ENCODE measurements at regions not wholly inside any gene's neighbourhood (a gene's known extent, or its start where the extent isn't known, plus 50 kb on each side); places are given as distances from the start of the nearest gene placed in this dataset.

DNA sequence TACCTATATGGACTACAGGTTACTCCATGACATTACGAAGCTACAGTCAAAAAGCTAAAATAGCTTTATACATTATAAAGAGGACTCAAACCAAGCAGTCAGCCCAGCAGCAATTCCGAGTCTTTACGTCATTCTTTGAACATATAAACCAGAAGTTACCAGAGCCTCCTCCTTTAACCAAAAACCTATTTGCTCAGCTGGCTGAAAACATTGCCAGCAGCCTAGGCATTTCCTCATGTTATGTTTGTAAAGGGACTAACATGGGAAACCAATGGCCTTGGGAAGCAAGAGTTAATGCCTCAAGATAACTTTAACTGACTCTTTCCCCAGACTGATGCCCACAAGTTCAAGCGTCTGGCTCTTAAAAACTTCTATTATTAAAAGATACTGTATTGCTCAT lies 104.1 kb upstream of the ZNF492 start (continued):
- TF ChIP-seq ZNF547 (CRISPR knock-in tag; IDR thresholded peaks at IDR 0.05): no peak
- no peak for TF ChIP-seq ZNF441 (CRISPR knock-in tag; IDR thresholded peaks at IDR 0.05; ENCODE audit: borderline replicate concordance)
- TF ChIP-seq FOXO1 (CRISPR knock-in tag; IDR thresholded peaks at IDR 0.05): no peak
- TF ChIP-seq, protein P1, sequence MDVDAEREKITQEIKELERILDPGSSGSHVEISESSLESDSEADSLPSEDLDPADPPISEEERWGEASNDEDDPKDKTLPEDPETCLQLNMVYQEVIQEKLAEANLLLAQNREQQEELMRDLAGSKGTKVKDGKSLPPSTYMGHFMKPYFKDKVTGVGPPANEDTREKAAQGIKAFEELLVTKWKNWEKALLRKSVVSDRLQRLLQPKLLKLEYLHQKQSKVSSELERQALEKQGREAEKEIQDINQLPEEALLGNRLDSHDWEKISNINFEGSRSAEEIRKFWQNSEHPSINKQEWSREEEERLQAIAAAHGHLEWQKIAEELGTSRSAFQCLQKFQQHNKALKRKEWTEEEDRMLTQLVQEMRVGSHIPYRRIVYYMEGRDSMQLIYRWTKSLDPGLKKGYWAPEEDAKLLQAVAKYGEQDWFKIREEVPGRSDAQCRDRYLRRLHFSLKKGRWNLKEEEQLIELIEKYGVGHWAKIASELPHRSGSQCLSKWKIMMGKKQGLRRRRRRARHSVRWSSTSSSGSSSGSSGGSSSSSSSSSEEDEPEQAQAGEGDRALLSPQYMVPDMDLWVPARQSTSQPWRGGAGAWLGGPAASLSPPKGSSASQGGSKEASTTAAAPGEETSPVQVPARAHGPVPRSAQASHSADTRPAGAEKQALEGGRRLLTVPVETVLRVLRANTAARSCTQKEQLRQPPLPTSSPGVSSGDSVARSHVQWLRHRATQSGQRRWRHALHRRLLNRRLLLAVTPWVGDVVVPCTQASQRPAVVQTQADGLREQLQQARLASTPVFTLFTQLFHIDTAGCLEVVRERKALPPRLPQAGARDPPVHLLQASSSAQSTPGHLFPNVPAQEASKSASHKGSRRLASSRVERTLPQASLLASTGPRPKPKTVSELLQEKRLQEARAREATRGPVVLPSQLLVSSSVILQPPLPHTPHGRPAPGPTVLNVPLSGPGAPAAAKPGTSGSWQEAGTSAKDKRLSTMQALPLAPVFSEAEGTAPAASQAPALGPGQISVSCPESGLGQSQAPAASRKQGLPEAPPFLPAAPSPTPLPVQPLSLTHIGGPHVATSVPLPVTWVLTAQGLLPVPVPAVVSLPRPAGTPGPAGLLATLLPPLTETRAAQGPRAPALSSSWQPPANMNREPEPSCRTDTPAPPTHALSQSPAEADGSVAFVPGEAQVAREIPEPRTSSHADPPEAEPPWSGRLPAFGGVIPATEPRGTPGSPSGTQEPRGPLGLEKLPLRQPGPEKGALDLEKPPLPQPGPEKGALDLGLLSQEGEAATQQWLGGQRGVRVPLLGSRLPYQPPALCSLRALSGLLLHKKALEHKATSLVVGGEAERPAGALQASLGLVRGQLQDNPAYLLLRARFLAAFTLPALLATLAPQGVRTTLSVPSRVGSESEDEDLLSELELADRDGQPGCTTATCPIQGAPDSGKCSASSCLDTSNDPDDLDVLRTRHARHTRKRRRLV (CRISPR knock-in tag; IDR thresholded peaks at IDR 0.05): no peak
- TF ChIP-seq, protein P2, sequence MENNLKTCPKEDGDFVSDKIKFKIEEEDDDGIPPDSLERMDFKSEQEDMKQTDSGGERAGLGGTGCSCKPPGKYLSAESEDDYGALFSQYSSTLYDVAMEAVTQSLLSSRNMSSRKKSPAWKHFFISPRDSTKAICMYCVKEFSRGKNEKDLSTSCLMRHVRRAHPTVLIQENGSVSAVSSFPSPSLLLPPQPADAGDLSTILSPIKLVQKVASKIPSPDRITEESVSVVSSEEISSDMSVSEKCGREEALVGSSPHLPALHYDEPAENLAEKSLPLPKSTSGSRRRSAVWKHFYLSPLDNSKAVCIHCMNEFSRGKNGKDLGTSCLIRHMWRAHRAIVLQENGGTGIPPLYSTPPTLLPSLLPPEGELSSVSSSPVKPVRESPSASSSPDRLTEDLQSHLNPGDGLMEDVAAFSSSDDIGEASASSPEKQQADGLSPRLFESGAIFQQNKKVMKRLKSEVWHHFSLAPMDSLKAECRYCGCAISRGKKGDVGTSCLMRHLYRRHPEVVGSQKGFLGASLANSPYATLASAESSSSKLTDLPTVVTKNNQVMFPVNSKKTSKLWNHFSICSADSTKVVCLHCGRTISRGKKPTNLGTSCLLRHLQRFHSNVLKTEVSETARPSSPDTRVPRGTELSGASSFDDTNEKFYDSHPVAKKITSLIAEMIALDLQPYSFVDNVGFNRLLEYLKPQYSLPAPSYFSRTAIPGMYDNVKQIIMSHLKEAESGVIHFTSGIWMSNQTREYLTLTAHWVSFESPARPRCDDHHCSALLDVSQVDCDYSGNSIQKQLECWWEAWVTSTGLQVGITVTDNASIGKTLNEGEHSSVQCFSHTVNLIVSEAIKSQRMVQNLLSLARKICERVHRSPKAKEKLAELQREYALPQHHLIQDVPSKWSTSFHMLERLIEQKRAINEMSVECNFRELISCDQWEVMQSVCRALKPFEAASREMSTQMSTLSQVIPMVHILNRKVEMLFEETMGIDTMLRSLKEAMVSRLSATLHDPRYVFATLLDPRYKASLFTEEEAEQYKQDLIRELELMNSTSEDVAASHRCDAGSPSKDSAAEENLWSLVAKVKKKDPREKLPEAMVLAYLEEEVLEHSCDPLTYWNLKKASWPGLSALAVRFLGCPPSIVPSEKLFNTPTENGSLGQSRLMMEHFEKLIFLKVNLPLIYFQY (CRISPR knock-in tag; IDR thresholded peaks at IDR 0.05; ENCODE audit: borderline replicate concordance): no peak
- TF ChIP-seq, protein P3, sequence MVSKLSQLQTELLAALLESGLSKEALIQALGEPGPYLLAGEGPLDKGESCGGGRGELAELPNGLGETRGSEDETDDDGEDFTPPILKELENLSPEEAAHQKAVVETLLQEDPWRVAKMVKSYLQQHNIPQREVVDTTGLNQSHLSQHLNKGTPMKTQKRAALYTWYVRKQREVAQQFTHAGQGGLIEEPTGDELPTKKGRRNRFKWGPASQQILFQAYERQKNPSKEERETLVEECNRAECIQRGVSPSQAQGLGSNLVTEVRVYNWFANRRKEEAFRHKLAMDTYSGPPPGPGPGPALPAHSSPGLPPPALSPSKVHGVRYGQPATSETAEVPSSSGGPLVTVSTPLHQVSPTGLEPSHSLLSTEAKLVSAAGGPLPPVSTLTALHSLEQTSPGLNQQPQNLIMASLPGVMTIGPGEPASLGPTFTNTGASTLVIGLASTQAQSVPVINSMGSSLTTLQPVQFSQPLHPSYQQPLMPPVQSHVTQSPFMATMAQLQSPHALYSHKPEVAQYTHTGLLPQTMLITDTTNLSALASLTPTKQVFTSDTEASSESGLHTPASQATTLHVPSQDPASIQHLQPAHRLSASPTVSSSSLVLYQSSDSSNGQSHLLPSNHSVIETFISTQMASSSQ (IDR thresholded peaks at IDR 0.05; ENCODE audit: low read depth): no peak
- TF ChIP-seq, protein P3 (CRISPR knock-in tag; IDR thresholded peaks at IDR 0.05; ENCODE audit: borderline replicate concordance): no peak
- TF ChIP-seq ESRRA (CRISPR knock-in tag; IDR thresholded peaks at IDR 0.05; ENCODE audit: low read depth): no peak
- no peak for TF ChIP-seq SIN3B (IDR thresholded peaks at IDR 0.05; ENCODE audit: low read length)
- TF ChIP-seq ZSCAN9 (CRISPR knock-in tag; IDR thresholded peaks at IDR 0.05; ENCODE audit: borderline replicate concordance): no peak
- no peak for TF ChIP-seq ZNF543 (CRISPR knock-in tag; IDR thresholded peaks at IDR 0.05)
- TF ChIP-seq ZNF564 (CRISPR knock-in tag; IDR thresholded peaks at IDR 0.05): no peak
- no peak for TF ChIP-seq ZNF660 (CRISPR knock-in tag; IDR thresholded peaks at IDR 0.05; ENCODE audit: borderline replicate concordance, low read depth)
